Hematopoietic multipotent progenitor cell treated with erythropoietin and hydrocortisone succinate and interleukin-3 and kit ligand, for 4 days (in vitro differentiated cells): ENCODE measurements at regions not wholly inside any gene's neighbourhood (a gene's known extent, or its start where the extent isn't known, plus 50 kb on each side); places are given as distances from the start of the nearest gene placed in this dataset.

Experiments
- DNase-seq: peaks from one replicate; pipeline ENCODE4 v3.0.0-alpha.2; 2015

GRCh38 chr1:229938551-229938950, 128.5 kb upstream of the GALNT2 start:
- no peak for DNase-seq

GRCh38 chr1:229940684-229941083, 126.4 kb upstream of the GALNT2 start:
- no peak for DNase-seq

GRCh38 chr1:229941160-229941559, 125.9 kb upstream of the GALNT2 start:
- no peak for DNase-seq

GRCh38 chr1:229941831-229942230, 125.2 kb upstream of the GALNT2 start:
- no peak for DNase-seq

DNA sequence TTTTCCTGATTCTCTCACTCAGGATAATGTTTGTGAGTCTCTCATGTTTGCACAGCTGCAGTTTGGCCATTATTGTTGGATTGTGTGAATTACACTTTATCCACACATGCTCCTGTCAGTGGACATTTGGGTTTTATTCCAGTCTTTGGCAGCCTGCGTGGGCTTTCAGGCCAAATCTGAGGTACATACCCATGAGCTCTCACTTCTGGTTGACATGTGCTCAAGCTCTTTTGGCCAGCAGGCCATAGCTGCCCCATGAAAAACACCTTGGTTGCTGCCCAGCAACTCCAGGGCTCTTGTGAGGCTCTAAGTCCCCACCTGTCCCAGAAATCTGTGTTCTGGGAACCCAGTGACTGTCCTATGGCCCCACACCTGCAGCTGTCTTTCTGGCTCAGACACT, 124.5 kb upstream of the GALNT2 start:
- DNase-seq = no peak

- DNase-seq = no peak
Observed at GRCh38 chr1:229943148-229943714, 123.8 kb upstream of the GALNT2 start.

DNA sequence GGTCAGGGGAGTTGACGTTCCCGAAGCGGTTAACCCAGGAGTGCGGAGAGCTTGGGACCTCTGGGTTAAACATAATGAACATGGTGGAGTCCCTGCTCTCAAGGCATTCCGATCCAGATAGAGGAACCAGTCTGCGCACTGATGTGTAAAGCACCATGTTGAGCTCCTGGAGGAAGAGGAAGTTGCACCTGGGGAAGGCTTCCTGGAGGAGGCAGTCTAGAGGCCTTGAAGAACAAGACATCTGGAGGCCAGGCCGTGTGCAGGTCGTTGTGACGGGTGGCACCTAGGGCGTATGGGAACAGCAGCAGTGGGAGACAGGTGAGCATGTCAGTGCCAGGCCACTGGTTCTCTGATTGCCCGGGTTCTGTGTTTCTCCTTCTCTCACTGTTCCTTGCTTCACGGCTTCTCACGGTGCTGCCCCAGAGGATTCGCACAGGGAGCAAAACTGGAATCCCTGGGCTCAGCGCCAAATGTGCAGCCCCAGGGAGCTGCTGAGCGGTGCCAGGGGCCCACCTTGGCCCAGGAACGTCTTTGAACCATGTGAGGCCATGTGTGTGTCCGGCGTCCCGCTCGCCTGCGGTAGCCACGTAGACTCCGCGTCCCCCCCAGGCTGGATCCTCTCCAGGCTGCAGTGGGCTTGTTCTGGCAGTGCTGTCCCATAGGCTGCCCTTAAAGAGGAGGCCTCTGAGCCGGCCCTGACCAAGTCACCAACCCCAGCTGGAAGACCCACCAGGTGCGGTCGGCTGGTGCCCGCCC, 122.9 kb upstream of the GALNT2 start:
- no peak for DNase-seq

DNA sequence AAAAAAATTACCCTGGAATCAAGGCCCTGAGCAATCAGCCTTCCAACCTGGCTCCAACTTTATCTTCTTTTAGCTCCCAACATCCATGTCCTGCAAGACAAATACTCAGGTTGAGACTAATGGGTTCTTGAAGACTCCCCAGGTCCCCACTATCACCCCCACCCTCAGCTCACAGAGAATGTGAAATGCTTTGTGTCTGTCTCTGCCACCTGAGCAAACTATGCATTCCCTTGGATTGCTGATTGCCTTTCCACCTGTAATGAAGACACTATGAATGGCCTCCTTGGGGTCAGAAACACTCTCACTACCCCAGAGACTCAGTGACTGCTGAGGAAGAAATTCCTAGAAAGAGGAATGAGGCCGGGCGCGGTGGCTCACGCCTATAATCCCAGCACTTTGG, 121.2 kb upstream of the GALNT2 start:
- no peak for DNase-seq

GRCh38 chr1:229947968-229948367, 119.1 kb upstream of the GALNT2 start:
- DNase-seq = no peak

- DNase-seq = no peak
Observed at GRCh38 chr1:229948438-229948837, 118.6 kb upstream of the GALNT2 start.

- DNase-seq = no peak
Observed at GRCh38 chr1:229949500-229949899, 117.5 kb upstream of the GALNT2 start.

- DNase-seq = no peak
Observed at GRCh38 chr1:229950020-229950419, 117.0 kb upstream of the GALNT2 start.

- no peak for DNase-seq
Observed at GRCh38 chr1:229950908-229951307, 116.1 kb upstream of the GALNT2 start.

DNA sequence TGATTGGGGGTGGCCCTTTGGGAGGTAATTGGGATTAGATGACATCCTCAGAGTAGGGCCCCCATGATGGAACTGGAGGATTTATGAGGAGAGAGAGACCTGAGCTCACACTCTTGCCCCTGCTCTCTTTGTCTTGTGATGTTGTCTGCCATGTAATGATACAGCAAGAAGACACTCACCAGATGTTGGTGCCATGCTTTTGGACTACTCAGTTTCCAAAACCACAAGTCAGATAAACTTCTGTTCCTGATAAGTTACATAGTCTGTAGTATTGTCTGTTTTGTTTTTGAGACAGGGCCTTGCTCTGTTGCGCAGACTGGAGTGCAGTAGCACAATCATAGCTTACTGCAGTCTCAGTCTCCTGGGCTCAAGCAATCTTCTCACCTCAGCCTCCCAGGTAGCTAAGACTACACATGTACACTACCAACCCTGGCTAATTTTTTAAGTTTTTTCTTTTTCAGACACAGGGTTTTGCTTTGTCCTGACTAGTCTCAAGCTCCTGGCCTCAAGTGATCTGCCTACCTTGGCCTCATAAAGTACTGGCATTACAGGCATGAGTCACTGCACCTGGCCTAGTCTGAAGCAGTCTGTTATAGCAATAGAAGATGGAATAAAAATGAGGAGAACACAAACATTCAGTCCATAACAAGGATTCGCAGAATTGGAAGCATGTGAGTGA, 115.0 kb upstream of the GALNT2 start:
- DNase-seq = peak; percentile 83

DNA sequence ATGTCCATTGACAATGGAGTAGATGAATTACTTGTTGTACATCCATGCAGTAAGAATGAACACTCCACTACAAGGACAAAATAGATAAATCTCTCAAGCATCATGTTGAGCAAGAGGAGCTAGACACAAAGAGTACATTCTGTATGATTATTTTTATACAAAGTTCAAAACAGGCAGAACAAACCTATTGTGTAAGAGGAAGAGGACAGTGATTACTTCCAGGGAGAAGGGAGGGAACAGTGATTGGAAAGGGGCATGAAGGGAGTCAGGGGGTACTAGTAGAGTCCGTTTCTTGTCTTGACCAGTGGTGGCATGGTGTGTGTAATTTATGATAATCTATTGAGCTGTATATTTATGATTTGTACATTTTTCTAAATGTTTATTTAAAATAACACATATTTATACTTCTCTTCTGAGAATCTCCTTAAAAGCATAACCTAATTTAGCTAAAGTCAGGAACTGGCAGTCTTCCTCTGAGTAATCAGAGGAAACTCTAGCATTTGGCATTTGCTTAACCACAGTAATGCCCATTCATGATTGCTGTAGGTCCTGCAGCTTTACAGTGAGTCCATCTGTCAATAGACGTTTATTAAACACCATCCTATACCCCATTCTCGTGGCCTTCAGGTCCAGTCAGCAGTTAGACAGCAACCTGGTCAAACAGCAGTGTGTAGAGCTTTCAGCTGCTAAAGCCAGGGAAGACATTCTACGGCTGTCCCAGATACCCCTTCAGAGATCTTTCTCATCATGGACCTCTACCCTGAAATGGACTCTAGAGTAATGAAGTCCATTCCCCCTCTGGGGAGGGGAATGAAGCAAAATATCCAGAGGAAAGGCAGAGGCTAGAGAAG, 114.1 kb upstream of the GALNT2 start:
- no peak for DNase-seq

DNA sequence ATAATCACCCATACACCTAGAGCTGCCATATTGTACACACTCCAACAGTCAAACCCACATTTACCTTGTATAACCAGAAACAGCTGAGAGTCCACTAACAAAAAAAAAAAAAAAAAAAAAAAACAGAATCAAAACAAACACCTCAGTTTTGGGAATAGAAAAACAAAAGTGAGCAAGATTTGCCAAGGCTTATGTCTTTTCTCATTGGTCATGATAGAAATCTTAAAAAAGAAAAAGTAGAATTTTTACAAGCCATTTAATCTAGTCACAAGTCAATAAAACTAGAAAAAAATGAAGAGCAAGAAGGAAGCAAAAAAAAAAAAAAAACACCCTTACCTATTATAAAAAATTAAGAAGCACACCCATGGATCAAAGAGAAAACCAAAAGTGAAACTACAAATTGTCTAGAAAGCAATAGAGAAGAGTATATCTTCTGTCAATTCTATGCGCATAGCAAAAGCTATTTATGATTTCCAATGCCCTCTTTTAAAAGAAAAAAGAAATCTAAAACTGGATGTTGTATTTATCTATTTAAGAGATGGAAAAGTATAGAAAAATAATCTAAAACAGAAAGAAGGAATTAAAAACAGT, 113.2 kb upstream of the GALNT2 start:
- DNase-seq = no peak

DNA sequence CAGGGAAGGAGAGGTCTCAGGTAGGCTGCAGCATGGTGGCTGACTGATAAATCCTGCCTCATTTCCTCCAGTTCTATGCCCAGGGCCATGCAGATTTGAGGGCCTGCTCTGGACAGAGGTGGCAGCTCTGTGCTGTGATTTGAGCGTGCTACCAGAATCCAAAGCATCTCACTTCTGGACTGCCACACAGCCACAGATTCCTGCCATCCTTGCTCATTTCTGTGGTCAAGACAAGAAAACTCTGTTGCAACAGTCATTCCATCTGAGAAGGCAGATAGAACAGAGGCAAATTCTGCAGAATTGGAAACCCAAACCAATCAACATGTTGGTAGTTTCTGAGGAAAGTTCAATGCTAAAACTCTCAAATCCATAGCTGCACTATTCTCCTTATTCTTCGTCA, 102.8 kb upstream of the GALNT2 start:
- no peak for DNase-seq

DNA sequence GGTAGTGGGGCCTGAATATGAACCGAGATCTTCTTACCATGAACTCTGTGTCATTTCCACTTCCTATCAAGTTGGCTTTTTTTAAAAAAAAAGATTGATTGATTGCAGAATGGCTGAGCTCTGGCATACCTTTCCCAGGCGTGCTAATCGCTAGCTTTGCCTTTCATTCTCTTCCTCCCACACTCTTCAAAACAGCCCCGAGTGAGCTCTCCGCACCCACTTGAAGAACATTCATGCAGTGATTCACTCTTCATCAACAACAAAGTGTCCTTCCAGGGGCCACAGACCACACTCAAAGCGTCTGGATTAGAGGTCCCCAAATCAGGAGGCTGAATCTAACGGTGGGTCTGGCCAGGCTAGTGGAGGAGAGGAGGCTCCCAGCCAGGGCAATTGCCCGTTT, 96.3 kb upstream of the GALNT2 start:
- no peak for DNase-seq

DNA sequence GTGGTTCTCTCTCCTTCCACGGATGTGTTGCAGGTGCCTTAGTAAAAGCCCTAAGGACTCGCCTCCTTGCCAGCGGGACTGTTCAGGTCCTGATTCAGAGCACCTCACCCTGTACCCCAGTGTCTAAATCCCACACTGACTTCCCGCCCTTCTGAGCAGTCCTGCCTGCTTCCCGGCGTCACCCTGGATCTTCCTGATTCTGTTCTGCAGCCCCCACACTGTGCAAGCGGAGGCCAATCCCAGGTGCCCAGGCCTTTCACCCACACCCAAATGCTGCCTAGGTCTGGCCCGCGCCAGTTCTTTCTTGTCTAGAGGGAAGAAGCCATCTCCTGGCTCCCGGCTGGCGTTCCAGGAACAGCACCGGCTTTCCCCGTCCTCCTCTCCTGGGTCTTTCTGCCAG, 95.9 kb upstream of the GALNT2 start:
- no peak for DNase-seq

DNA sequence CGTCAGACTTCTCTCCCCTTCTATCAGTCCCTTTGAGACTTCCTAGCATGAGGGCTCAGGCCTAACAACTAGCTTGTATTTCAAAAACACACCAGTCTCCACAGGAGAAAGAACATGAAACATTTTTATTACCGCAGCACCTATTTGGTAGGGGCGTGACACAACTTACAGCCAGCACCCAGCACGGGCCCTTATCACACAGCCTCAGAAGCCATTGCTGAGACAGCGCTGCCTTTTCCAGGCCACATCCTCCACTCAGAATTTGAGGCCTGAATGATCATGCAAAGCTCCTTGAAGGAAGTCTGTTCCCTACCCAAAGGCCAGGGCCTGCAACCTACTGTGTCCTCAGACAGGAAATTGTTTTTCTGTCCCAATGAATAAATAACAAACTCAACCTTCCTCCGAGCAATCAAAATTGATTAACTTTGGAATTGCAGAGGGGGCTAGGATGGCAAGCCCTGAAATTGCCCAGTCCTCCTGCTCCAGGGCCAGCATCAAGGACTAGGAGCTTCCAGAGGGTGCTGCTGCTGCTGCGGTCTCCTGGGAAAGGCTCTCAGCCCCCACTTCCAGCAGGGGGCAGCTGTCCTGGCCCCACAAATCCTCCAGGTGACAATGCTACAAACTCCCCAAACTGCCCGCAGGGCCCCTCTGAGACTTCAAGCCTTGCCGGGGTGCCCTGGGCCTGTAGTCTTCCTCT, 94.3 kb upstream of the GALNT2 start:
- DNase-seq = peak; percentile 58

DNA sequence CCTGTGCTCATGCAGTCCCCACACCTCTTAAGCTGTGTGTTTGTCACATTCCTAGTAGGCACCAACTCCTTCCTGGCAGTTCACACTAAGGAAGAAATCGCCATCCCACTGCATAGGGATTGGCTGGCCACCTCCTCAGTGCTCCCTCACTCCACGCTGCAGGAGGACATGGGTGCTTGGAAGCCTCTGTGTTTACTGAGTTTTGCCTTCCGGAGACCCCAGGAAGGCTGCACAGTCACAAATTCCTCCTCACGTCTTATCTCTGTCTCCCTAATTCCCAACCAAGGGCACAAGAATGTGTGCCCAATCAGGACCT, 93.8 kb upstream of the GALNT2 start:
- no peak for DNase-seq

- DNase-seq = no peak
Observed at GRCh38 chr1:229975047-229975446, 92.0 kb upstream of the GALNT2 start.

DNA sequence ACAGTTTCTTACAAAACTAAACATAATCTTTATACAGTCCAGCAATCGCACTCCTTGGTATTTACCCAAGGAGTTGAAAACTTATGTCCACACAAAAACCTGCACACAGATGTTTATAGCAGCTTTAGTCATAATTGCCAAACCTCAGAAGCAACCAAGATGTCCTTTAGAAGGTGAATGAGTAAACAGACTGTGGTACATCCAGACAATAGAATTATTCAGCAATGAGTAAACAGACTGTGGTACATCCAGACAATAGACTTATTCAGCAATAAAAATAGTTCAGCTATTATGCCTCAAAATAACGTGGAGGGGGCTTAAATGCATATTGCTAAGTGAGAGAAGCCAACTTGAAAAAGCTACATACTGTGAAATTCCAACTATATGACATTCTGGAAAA, 87.0 kb upstream of the GALNT2 start:
- no peak for DNase-seq
